ENCODE measurements at regions not wholly inside any gene's neighbourhood (a gene's known extent, or its start where the extent isn't known, plus 50 kb on each side); places are given as distances from the start of the nearest gene placed in this dataset.

DNA sequence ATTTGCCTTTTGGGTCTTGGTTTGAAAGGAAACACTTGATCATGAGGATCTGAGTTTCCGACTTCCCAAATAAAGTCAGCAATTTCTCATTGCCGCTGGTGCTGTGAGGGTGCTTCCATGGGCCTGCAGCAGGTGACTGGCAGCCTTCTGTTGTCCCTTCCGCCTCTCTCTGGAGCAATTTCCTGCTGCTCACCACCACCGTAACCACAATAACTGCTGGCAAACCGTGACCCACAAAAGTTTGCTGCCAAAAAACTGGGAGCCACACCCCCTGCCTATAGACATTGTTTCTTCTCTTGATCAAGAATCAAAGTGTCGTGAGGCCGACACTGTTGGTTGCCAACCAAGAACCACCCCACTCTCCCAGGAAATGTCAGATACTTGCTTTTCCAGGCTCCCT, 164.0 kb downstream of the NR2F2 start:
- in situ Hi-C loops (cut with MboI): no loop called here
- WGBS, 2 experiments (ENCODE audit: low coverage in 1 of 2, low lambda C conversion rate in 2 of 2, missing lambda C conversion rate in 2 of 2): 43 to 51% methylated on average over 7 of the region's 7 CpGs

DNA sequence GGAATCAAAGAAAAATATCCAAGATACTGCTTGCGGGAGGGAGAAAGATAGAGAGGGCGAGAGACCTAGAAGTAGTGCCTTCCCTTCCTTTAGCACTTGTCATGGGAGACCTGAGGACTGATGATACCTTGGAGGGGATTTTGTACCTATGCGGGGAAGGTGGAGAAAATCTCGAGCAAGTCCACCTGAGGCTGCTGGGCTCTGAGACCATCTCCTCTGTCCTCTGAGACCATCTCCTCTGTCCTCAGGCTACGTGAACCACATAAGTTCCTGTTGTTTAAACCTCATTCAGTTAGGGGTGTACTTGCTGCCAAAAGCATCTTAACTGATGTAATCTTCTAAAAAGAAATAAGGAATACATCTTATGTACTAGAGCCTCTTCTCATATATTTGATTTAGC, 164.9 kb downstream of the NR2F2 start:
- no peak for DNase-seq
- Histone ChIP-seq H3K79me2 (ENCODE audit: insufficient read depth) (no peaks in the 10 kb centered on the region), H2AFZ (no peak overlapping the region), H3K9ac (no peak overlapping the region), H3K4me3 (no peak overlapping the region), H4K20me1 (ENCODE audit: insufficient read depth) (no peaks in the 10 kb centered on the region), H3K36me3 (ENCODE audit: low read depth) (no peaks in the 10 kb centered on the region), H3K9me3 (ENCODE audit: low read depth) (no peaks in the 10 kb centered on the region), H3K27me3 (replicated peaks; ENCODE audit: insufficient read depth) (0 out of 2 replicates have a peak, but pooled peaks cover 18% of the 10 kb centered on the region), H3F3A (ENCODE audit: insufficient read depth) (no peaks in the 10 kb centered on the region), H3K27ac (no peak overlapping the region), H3K4me2 (ENCODE audit: unreplicated experiment) (no peak overlapping the region), H3K4me1 (ENCODE audit: insufficient read depth) (no peaks in the 10 kb centered on the region), H3K9me2 (ENCODE audit: insufficient read depth) (no peaks in the 10 kb centered on the region)
- WGBS, 2 experiments (ENCODE audit: low coverage in 1 of 2, low lambda C conversion rate in 2 of 2, missing lambda C conversion rate in 2 of 2): 51 to 55% methylated on average over 5 of the region's 5 CpGs
- no peak for TF ChIP-seq EZH2 (IDR thresholded peaks at IDR 0.05; ENCODE audit: insufficient read depth, poor library complexity, severe bottlenecking)
- no peak for TF ChIP-seq EZH2phosphoT487 (IDR thresholded peaks at IDR 0.05; ENCODE audit: insufficient read depth, low read depth)
- in situ Hi-C loops (cut with MboI): no loop called here

More for the DNA sequence above, 164.0 kb downstream of the NR2F2 start:
- Histone ChIP-seq H3K4me3 (no peak overlapping the region), H3K4me1 (ENCODE audit: insufficient read depth) (no peaks in the 10 kb centered on the region), H4K20me1 (ENCODE audit: insufficient read depth) (no peaks in the 10 kb centered on the region), H3K4me2 (ENCODE audit: unreplicated experiment) (no peak overlapping the region), H3K9me2 (ENCODE audit: insufficient read depth) (no peaks in the 10 kb centered on the region), H2AFZ (no peak overlapping the region), H3F3A (ENCODE audit: insufficient read depth) (no peaks in the 10 kb centered on the region), H3K27ac (no peak overlapping the region), H3K27me3 (replicated peaks; ENCODE audit: insufficient read depth) (0 out of 2 replicates have a peak, but pooled peaks cover 15% of the 10 kb centered on the region), H3K9me3 (ENCODE audit: low read depth) (no peaks in the 10 kb centered on the region), H3K9ac (no peak overlapping the region), H3K79me2 (ENCODE audit: insufficient read depth) (no peaks in the 10 kb centered on the region), H3K36me3 (ENCODE audit: low read depth) (no peaks in the 10 kb centered on the region)
- DNase-seq: no peak
- no peak for TF ChIP-seq EZH2 (IDR thresholded peaks at IDR 0.05; ENCODE audit: insufficient read depth, poor library complexity, severe bottlenecking)
- no peak for TF ChIP-seq EZH2phosphoT487 (IDR thresholded peaks at IDR 0.05; ENCODE audit: insufficient read depth, low read depth)

DNA sequence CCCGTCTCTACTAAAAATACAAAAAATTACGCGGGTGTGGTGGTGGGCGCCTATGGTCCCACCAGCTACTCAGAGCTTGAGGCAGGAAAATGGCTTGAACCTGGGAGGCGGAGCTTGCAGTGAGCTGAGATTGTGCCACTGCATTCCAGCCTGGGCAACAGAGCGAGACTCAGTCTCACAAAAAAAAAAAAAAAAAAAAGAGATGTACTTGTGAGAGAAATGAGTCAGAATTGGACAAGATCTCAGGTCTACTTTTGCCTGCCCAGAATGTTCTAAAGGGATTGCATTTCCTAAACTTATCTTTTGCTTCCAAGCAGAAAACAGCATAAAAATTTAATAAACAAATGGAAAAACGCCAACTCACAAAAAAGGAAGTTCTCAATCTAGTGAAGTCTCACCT, 167.5 kb downstream of the NR2F2 start:
- H3F3A ChIP-seq (ENCODE audit: insufficient read depth): no peaks in the 10 kb centered on the region
- H3K36me3 ChIP-seq (ENCODE audit: low read depth): no peaks in the 10 kb centered on the region
- H3K9me3 ChIP-seq (ENCODE audit: low read depth): no peaks in the 10 kb centered on the region
- H3K4me2 ChIP-seq (ENCODE audit: unreplicated experiment): no peak overlapping the region
- DNase-seq: no peak
- H3K4me1 ChIP-seq (ENCODE audit: insufficient read depth): no peaks in the 10 kb centered on the region
- 57 to 60% methylated on average over 7 of the region's 7 CpGs for WGBS, 2 experiments (ENCODE audit: low coverage in 1 of 2, low lambda C conversion rate in 2 of 2, missing lambda C conversion rate in 2 of 2)
- no peaks in the 10 kb centered on the region for H4K20me1 ChIP-seq (ENCODE audit: insufficient read depth)
- in situ Hi-C loops (cut with MboI): no loop called here
- no peaks in the 10 kb centered on the region for H3K9me2 ChIP-seq (ENCODE audit: insufficient read depth)
- no peak for TF ChIP-seq EZH2phosphoT487 (IDR thresholded peaks at IDR 0.05; ENCODE audit: insufficient read depth, low read depth)
- TF ChIP-seq EZH2 (IDR thresholded peaks at IDR 0.05; ENCODE audit: insufficient read depth, poor library complexity, severe bottlenecking): no peak
- H3K4me3 ChIP-seq: no peak overlapping the region
- H3K27me3 ChIP-seq (replicated peaks; ENCODE audit: insufficient read depth): peaks cover 7% of the 10 kb centered on the region; the same call in 1 of the 2 replicates
- no peaks in the 10 kb centered on the region for H3K79me2 ChIP-seq (ENCODE audit: insufficient read depth)
- no peak overlapping the region for H3K27ac ChIP-seq
- H3K9ac ChIP-seq: no peak overlapping the region
- H2AFZ ChIP-seq: no peak overlapping the region

DNA sequence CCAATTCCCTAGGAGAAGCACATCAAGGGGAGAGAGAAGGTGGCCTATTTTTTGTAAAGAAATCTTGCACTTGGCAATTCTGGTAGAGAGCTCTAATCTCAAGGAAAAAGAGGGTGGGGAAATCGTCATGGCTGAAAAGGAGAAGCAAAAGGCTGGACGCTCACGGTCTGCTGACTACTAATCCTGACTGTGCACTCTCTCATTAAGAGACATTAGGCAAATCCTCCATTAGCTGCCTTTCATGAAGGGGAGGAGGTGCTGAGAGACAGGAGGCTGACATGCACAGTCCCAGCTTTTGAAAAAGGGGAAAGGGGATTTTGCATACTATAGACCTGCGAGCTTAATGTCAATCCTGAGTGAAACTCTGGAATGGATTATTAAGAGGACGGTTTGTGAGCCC, 170.0 kb downstream of the NR2F2 start:
- H3K9me3 ChIP-seq (ENCODE audit: low read depth): no peaks in the 10 kb centered on the region
- no peak overlapping the region for H3K4me2 ChIP-seq (ENCODE audit: unreplicated experiment)
- no peaks in the 10 kb centered on the region for H3K79me2 ChIP-seq (ENCODE audit: insufficient read depth)
- H3K9me2 ChIP-seq (ENCODE audit: insufficient read depth): no peaks in the 10 kb centered on the region
- H3K27me3 ChIP-seq (replicated peaks; ENCODE audit: insufficient read depth): peaks cover 6% of the 10 kb centered on the region
- H3K4me1 ChIP-seq (ENCODE audit: insufficient read depth): no peaks in the 10 kb centered on the region
- H3K9ac ChIP-seq: no peak overlapping the region
- no peaks in the 10 kb centered on the region for H4K20me1 ChIP-seq (ENCODE audit: insufficient read depth)
- H3F3A ChIP-seq (ENCODE audit: insufficient read depth): no peaks in the 10 kb centered on the region
- 11 to 15% methylated on average over 5 of the region's 5 CpGs for WGBS, 2 experiments (ENCODE audit: low coverage in 1 of 2, low lambda C conversion rate in 2 of 2, missing lambda C conversion rate in 2 of 2)
- H3K4me3 ChIP-seq: no peak overlapping the region
- no peak for TF ChIP-seq EZH2phosphoT487 (IDR thresholded peaks at IDR 0.05; ENCODE audit: insufficient read depth, low read depth)
- TF ChIP-seq EZH2 (IDR thresholded peaks at IDR 0.05; ENCODE audit: insufficient read depth, poor library complexity, severe bottlenecking): no peak
- no peaks in the 10 kb centered on the region for H3K36me3 ChIP-seq (ENCODE audit: low read depth)
- in situ Hi-C loops (cut with MboI): no loop called here
- no peak for DNase-seq
- H3K27ac ChIP-seq: no peak overlapping the region
- no peak overlapping the region for H2AFZ ChIP-seq

DNA sequence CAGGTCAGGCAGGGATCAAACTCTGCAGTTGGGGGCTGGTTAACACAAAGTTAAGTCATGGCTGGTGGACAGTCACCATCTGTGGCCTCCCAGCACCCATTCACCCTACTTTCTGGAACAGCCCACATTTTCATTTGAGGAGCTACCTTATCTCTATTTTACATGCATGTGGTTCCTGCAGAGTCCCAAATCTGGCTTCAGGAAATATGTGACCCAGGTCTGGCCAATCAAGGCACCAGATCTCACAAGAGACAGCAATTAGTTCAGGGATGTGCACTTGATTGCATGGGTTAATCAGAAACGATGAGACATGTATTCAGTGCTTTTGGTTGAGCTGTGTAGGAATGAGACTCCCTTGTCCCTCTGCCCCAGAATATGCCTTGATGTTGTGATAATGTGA, 170.9 kb downstream of the NR2F2 start:
- Histone ChIP-seq H3K9me2 (ENCODE audit: insufficient read depth) (no peaks in the 10 kb centered on the region), H3K27me3 (replicated peaks; ENCODE audit: insufficient read depth) (peaks cover 15% of the 10 kb centered on the region), H3K79me2 (ENCODE audit: insufficient read depth) (no peaks in the 10 kb centered on the region), H3K9me3 (ENCODE audit: low read depth) (no peaks in the 10 kb centered on the region), H3K4me1 (ENCODE audit: insufficient read depth) (no peaks in the 10 kb centered on the region), H3K9ac (no peak overlapping the region), H3F3A (ENCODE audit: insufficient read depth) (no peaks in the 10 kb centered on the region), H3K4me3 (no peak overlapping the region), H3K36me3 (ENCODE audit: low read depth) (no peaks in the 10 kb centered on the region), H3K27ac (no peak overlapping the region), H3K4me2 (ENCODE audit: unreplicated experiment) (no peak overlapping the region), H4K20me1 (ENCODE audit: insufficient read depth) (no peaks in the 10 kb centered on the region), H2AFZ (no peak overlapping the region)
- no peak for DNase-seq
- no peak for TF ChIP-seq EZH2phosphoT487 (IDR thresholded peaks at IDR 0.05; ENCODE audit: insufficient read depth, low read depth)
- no peak for TF ChIP-seq EZH2 (IDR thresholded peaks at IDR 0.05; ENCODE audit: insufficient read depth, poor library complexity, severe bottlenecking)
- 46 to 67% methylated on average over 1 of the region's 1 CpG for WGBS, 2 experiments (ENCODE audit: low coverage in 1 of 2, low lambda C conversion rate in 2 of 2, missing lambda C conversion rate in 2 of 2)
- in situ Hi-C loops (cut with MboI): no loop called here

Data from GM23248 (cell line).